ENCODE measurements at regions not wholly inside any gene's neighbourhood (a gene's known extent, or its start where the extent isn't known, plus 50 kb on each side); places are given as distances from the start of the nearest gene placed in this dataset.

- intact Hi-C loops (cut with micrococcal nuclease): no loop called here
- Histone ChIP-seq H3K27ac (ENCODE audit: low read length) (no peak overlapping the region), H2AFZ (ENCODE audit: low read length) (no peak overlapping the region), H3K4me1 (ENCODE audit: insufficient read depth, low read length) (no peaks in the 10 kb centered on the region), H3K9ac (ENCODE audit: low read length) (no peak overlapping the region), H3K79me2 (ENCODE audit: low read length) (no peaks in the 10 kb centered on the region), H3K4me2 (ENCODE audit: low read length) (no peak overlapping the region), H3K9me3 (ENCODE audit: low read length) (no peaks in the 10 kb centered on the region), H3K4me3 (ENCODE audit: low read length) (no peak overlapping the region), H3K36me3 (ENCODE audit: low read depth, low read length) (no peaks in the 10 kb centered on the region), H3K27me3 (ENCODE audit: low read length) (no peaks in the 10 kb centered on the region), H4K20me1 (ENCODE audit: low read length) (no peaks in the 10 kb centered on the region), H3K9me2 (replicated peaks; ENCODE audit: low read length) (no peaks in the 10 kb centered on the region), H3F3A (ENCODE audit: low read length, unreplicated experiment) (no peaks in the 10 kb centered on the region)
- DNase-seq (no peak), ATAC-seq (no peak)
- no TSS peak for BruUV-seq (replicated peaks)
- ChIA-PET CTCF (no interaction called here), POLR2A (ENCODE audit: unreplicated experiment) (no interaction called here)
- TF ChIP-seq CTCF (conservative IDR thresholded peaks at IDR 0.05; ENCODE audit: low read depth, low read length) (no peak), EZH2phosphoT487 (IDR thresholded peaks at IDR 0.05; ENCODE audit: borderline replicate concordance, low read length) (no peak)
Measured at GRCh38 chr2:120564213-120565094, 171.2 kb upstream of the GLI2 start.

- intact Hi-C loops (cut with micrococcal nuclease): no loop called here
- no peaks in the 10 kb centered on the region for H3K79me2 ChIP-seq (ENCODE audit: low read length)
- BruUV-seq (replicated peaks): no TSS peak
- TF ChIP-seq CTCF (conservative IDR thresholded peaks at IDR 0.05; ENCODE audit: low read depth, low read length): no peak
- TF ChIP-seq EZH2 (IDR thresholded peaks at IDR 0.05; ENCODE audit: low read length, unreplicated experiment): no peak
- no peak for TF ChIP-seq EZH2phosphoT487 (IDR thresholded peaks at IDR 0.05; ENCODE audit: borderline replicate concordance, low read length)
- H3K9me3 ChIP-seq (ENCODE audit: low read length): no peaks in the 10 kb centered on the region
- no peaks in the 10 kb centered on the region for H3K36me3 ChIP-seq (ENCODE audit: low read depth, low read length)
- no peak overlapping the region for H3K4me2 ChIP-seq (ENCODE audit: low read length)
- no peak overlapping the region for H3K27ac ChIP-seq (ENCODE audit: low read length)
- DNase-seq: no peak
- no peak overlapping the region for H3K9ac ChIP-seq (ENCODE audit: low read length)
- H3K9me2 ChIP-seq (replicated peaks; ENCODE audit: low read length): no peaks in the 10 kb centered on the region
- ChIA-PET POLR2A (ENCODE audit: unreplicated experiment) (no interaction called here), CTCF (no interaction called here)
- H3F3A ChIP-seq (ENCODE audit: low read length, unreplicated experiment): no peaks in the 10 kb centered on the region
- no peaks in the 10 kb centered on the region for H4K20me1 ChIP-seq (ENCODE audit: low read length)
- H3K4me3 ChIP-seq (ENCODE audit: low read length): no peak overlapping the region
- ATAC-seq: no peak
- H3K4me1 ChIP-seq (ENCODE audit: insufficient read depth, low read length): no peaks in the 10 kb centered on the region
- H3K27me3 ChIP-seq (ENCODE audit: low read length): no peaks in the 10 kb centered on the region
- no peak overlapping the region for H2AFZ ChIP-seq (ENCODE audit: low read length)
Measured at GRCh38 chr2:120565095-120565460, 170.6 kb upstream of the GLI2 start.

- DNase-seq: no peak
- intact Hi-C loops (cut with micrococcal nuclease): no loop called here
- no peaks in the 10 kb centered on the region for H3K79me2 ChIP-seq (ENCODE audit: low read length)
- H3K9me2 ChIP-seq (replicated peaks; ENCODE audit: low read length): no peaks in the 10 kb centered on the region
- ChIA-PET POLR2A (ENCODE audit: unreplicated experiment) (no interaction called here), CTCF (no interaction called here)
- TF ChIP-seq CTCF (conservative IDR thresholded peaks at IDR 0.05; ENCODE audit: low read depth, low read length): no peak
- TF ChIP-seq EZH2 (IDR thresholded peaks at IDR 0.05; ENCODE audit: low read length, unreplicated experiment): no peak
- TF ChIP-seq EZH2phosphoT487 (IDR thresholded peaks at IDR 0.05; ENCODE audit: borderline replicate concordance, low read length): no peak
- no TSS peak for BruUV-seq (replicated peaks)
- H3K4me2 ChIP-seq (ENCODE audit: low read length): no peak overlapping the region
- no peaks in the 10 kb centered on the region for H3K9me3 ChIP-seq (ENCODE audit: low read length)
- no peaks in the 10 kb centered on the region for H3F3A ChIP-seq (ENCODE audit: low read length, unreplicated experiment)
- H3K27me3 ChIP-seq (ENCODE audit: low read length): no peaks in the 10 kb centered on the region
- no peak overlapping the region for H2AFZ ChIP-seq (ENCODE audit: low read length)
- H3K4me3 ChIP-seq (ENCODE audit: low read length): no peak overlapping the region
- H3K27ac ChIP-seq (ENCODE audit: low read length): no peak overlapping the region
- no peaks in the 10 kb centered on the region for H3K36me3 ChIP-seq (ENCODE audit: low read depth, low read length)
- H3K4me1 ChIP-seq (ENCODE audit: insufficient read depth, low read length): 0 out of 2 replicates have a peak, but pooled peaks cover 1% of the 10 kb centered on the region
- no peaks in the 10 kb centered on the region for H4K20me1 ChIP-seq (ENCODE audit: low read length)
- H3K9ac ChIP-seq (ENCODE audit: low read length): no peak overlapping the region
- no peak for ATAC-seq
Measured at GRCh38 chr2:120565929-120566328, 169.7 kb upstream of the GLI2 start.

Measured in PC-3 (cell line).